ENCODE measurements at regions not wholly inside any gene's neighbourhood (a gene's known extent, or its start where the extent isn't known, plus 50 kb on each side); places are given as distances from the start of the nearest gene placed in this dataset.

GRCh38 chr5:9927106-9927505 lies 297.0 kb upstream of the TAS2R1 start:
- H3F3A ChIP-seq (ENCODE audit: insufficient read depth, low read length), result no peaks in the 10 kb centered on the region
- H4K20me1 ChIP-seq (ENCODE audit: insufficient read depth, low read length), result no peaks in the 10 kb centered on the region
- no peak overlapping the region for H3K9ac ChIP-seq (ENCODE audit: low read length)
- no peak overlapping the region for H3K4me2 ChIP-seq (ENCODE audit: low read length)
- H2AFZ ChIP-seq (ENCODE audit: low read length), result no peak overlapping the region
- H3K9me3 ChIP-seq (ENCODE audit: low read length), result peaks cover 6% of the 10 kb centered on the region; the same call in 1 of the 2 replicates
- no peak overlapping the region for H3K4me3 ChIP-seq (ENCODE audit: low read depth, low read length, poor library complexity, severe bottlenecking)
- H3K27me3 ChIP-seq (ENCODE audit: insufficient read depth, low read length), result no peaks in the 10 kb centered on the region
- H3K9me2 ChIP-seq (ENCODE audit: low read depth, low read length), result no peaks in the 10 kb centered on the region
- H3K27ac ChIP-seq (ENCODE audit: low read depth, low read length, poor library complexity, severe bottlenecking), result no peak overlapping the region
- no peaks in the 10 kb centered on the region for H3K79me2 ChIP-seq (ENCODE audit: insufficient read depth, low read length)
- H3K36me3 ChIP-seq (ENCODE audit: insufficient read depth, low read length), result no peaks in the 10 kb centered on the region
- no peaks in the 10 kb centered on the region for H3K4me1 ChIP-seq (ENCODE audit: insufficient read depth, low read length, severe bottlenecking)
- no peak for TF ChIP-seq EZH2 (IDR thresholded peaks at IDR 0.05; ENCODE audit: borderline replicate concordance, low read length)
- TF ChIP-seq, protein P1, sequence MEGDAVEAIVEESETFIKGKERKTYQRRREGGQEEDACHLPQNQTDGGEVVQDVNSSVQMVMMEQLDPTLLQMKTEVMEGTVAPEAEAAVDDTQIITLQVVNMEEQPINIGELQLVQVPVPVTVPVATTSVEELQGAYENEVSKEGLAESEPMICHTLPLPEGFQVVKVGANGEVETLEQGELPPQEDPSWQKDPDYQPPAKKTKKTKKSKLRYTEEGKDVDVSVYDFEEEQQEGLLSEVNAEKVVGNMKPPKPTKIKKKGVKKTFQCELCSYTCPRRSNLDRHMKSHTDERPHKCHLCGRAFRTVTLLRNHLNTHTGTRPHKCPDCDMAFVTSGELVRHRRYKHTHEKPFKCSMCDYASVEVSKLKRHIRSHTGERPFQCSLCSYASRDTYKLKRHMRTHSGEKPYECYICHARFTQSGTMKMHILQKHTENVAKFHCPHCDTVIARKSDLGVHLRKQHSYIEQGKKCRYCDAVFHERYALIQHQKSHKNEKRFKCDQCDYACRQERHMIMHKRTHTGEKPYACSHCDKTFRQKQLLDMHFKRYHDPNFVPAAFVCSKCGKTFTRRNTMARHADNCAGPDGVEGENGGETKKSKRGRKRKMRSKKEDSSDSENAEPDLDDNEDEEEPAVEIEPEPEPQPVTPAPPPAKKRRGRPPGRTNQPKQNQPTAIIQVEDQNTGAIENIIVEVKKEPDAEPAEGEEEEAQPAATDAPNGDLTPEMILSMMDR (IDR thresholded peaks at IDR 0.05; ENCODE audit: low read length), result no peak

- Histone ChIP-seq H3K9ac (ENCODE audit: low read length) (no peak overlapping the region), H3K79me2 (ENCODE audit: insufficient read depth, low read length) (no peaks in the 10 kb centered on the region), H3K36me3 (ENCODE audit: insufficient read depth, low read length) (no peaks in the 10 kb centered on the region), H3F3A (ENCODE audit: insufficient read depth, low read length) (no peaks in the 10 kb centered on the region), H3K4me2 (ENCODE audit: low read length) (no peak overlapping the region), H3K27ac (ENCODE audit: low read depth, low read length, poor library complexity, severe bottlenecking) (no peak overlapping the region), H3K9me3 (ENCODE audit: low read length) (peaks cover 6% of the 10 kb centered on the region; the same call in 1 of the 2 replicates), H3K4me3 (ENCODE audit: low read depth, low read length, poor library complexity, severe bottlenecking) (no peak overlapping the region), H3K27me3 (ENCODE audit: insufficient read depth, low read length) (no peaks in the 10 kb centered on the region), H3K4me1 (ENCODE audit: insufficient read depth, low read length, severe bottlenecking) (no peaks in the 10 kb centered on the region), H3K9me2 (ENCODE audit: low read depth, low read length) (no peaks in the 10 kb centered on the region), H2AFZ (ENCODE audit: low read length) (no peak overlapping the region), H4K20me1 (ENCODE audit: insufficient read depth, low read length) (no peaks in the 10 kb centered on the region)
- TF ChIP-seq, protein P1 (IDR thresholded peaks at IDR 0.05; ENCODE audit: low read length), result no peak
- no peak for TF ChIP-seq EZH2 (IDR thresholded peaks at IDR 0.05; ENCODE audit: borderline replicate concordance, low read length)
These were observed 294.5 kb upstream of the TAS2R1 start for GRCh38 chr5:9924614-9925013.

DNA sequence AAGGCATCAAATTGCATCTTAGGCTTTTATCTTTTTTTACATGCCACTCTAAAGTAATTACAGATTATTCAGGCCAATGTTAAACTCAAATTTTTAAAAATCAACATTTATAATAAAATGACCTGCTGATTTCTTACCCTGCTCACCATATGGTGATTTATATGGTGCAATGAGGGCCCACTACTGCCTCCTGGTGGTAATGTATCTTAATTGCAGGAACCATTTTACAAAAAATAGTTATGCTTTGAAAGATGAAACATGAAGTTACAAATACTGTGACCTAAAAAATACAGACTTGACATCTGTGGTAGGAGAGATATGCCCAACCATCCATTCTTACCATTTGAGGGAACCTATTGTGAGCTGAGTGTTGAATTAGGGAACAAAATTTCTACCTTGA lies 292.6 kb upstream of the TAS2R1 start:
- no peaks in the 10 kb centered on the region for H3K27me3 ChIP-seq (ENCODE audit: insufficient read depth, low read length)

More for the DNA sequence above, 292.6 kb upstream of the TAS2R1 start:
- Histone ChIP-seq H3F3A (ENCODE audit: insufficient read depth, low read length) (no peaks in the 10 kb centered on the region), H3K36me3 (ENCODE audit: insufficient read depth, low read length) (no peaks in the 10 kb centered on the region), H3K9me3 (ENCODE audit: low read length) (peaks cover 6% of the 10 kb centered on the region; the same call in 1 of the 2 replicates), H3K4me1 (ENCODE audit: insufficient read depth, low read length, severe bottlenecking) (no peaks in the 10 kb centered on the region), H3K79me2 (ENCODE audit: insufficient read depth, low read length) (no peaks in the 10 kb centered on the region), H3K27ac (ENCODE audit: low read depth, low read length, poor library complexity, severe bottlenecking) (no peak overlapping the region), H3K4me2 (ENCODE audit: low read length) (no peak overlapping the region), H3K9me2 (ENCODE audit: low read depth, low read length) (no peaks in the 10 kb centered on the region), H3K4me3 (ENCODE audit: low read depth, low read length, poor library complexity, severe bottlenecking) (no peak overlapping the region), H4K20me1 (ENCODE audit: insufficient read depth, low read length) (no peaks in the 10 kb centered on the region), H2AFZ (ENCODE audit: low read length) (no peak overlapping the region), H3K9ac (ENCODE audit: low read length) (no peak overlapping the region)
- TF ChIP-seq, protein P1 (IDR thresholded peaks at IDR 0.05; ENCODE audit: low read length), result peak; percentile 48
- no peak for TF ChIP-seq EZH2 (IDR thresholded peaks at IDR 0.05; ENCODE audit: borderline replicate concordance, low read length)
